GM12875 (cell line): ENCODE measurements at regions not wholly inside any gene's neighbourhood (a gene's known extent, or its start where the extent isn't known, plus 50 kb on each side); places are given as distances from the start of the nearest gene placed in this dataset.

Experiments
- H3K4me3 ChIP-seq: one replicate; pipeline ENCODE4 v1.5.1; 2011; ENCODE audit warnings: low read depth, low read length, control low read depth
- TF ChIP-seq, protein P1 (sequence below): IDR thresholded peaks from 2 replicates; pipeline ENCODE4 v1.5.1; 2011; ENCODE audit warnings: low read depth, mild to moderate bottlenecking, control low read depth, inconsistent platforms, low read length, moderate library complexity, borderline replicate concordance; ENCODE audit not compliant: insufficient read depth

DNA sequence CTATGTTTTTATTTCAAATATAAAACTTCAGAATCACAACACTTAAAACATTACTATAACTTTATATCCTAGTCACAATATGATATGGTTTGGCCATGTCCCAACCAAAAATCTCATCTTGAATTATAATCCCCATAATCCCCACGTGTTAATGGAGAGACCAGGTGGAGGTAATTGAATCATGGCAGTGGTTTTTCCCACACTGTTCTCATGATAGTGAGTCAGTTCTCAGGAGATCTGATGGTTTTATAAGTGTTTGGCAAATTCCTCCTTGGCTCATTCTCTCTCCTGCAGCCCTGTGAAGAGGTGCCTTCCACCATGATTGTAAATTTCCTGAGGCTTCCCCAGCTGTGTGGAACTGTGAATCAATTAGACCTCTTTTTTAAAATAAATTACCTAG is 307.6 kb downstream of the SPRY2 start:
- TF ChIP-seq, protein P1, sequence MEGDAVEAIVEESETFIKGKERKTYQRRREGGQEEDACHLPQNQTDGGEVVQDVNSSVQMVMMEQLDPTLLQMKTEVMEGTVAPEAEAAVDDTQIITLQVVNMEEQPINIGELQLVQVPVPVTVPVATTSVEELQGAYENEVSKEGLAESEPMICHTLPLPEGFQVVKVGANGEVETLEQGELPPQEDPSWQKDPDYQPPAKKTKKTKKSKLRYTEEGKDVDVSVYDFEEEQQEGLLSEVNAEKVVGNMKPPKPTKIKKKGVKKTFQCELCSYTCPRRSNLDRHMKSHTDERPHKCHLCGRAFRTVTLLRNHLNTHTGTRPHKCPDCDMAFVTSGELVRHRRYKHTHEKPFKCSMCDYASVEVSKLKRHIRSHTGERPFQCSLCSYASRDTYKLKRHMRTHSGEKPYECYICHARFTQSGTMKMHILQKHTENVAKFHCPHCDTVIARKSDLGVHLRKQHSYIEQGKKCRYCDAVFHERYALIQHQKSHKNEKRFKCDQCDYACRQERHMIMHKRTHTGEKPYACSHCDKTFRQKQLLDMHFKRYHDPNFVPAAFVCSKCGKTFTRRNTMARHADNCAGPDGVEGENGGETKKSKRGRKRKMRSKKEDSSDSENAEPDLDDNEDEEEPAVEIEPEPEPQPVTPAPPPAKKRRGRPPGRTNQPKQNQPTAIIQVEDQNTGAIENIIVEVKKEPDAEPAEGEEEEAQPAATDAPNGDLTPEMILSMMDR, result no peak
- H3K4me3 ChIP-seq, result no peak overlapping the region

DNA sequence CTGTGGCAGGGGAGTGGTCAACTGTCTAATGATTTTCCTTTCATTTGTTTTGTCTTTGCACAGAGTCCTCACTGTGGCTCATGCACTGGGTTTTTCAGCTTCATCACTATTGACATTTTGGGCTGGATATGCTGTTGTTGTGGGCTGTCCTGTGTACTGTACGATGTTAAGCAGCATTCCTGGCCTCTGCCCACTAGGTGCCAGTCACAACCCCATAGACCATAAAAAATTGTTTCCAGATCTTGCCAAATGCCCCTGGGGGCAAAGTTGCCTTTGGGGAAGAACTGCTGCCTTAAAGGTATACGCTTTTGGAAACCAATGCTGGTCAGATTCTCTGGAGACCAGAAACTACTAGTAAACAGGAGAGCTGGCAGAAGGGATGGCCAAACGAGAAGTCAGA is 310.4 kb downstream of the SPRY2 start:
- TF ChIP-seq, protein P1, result no peak
- H3K4me3 ChIP-seq, result no peak overlapping the region

DNA sequence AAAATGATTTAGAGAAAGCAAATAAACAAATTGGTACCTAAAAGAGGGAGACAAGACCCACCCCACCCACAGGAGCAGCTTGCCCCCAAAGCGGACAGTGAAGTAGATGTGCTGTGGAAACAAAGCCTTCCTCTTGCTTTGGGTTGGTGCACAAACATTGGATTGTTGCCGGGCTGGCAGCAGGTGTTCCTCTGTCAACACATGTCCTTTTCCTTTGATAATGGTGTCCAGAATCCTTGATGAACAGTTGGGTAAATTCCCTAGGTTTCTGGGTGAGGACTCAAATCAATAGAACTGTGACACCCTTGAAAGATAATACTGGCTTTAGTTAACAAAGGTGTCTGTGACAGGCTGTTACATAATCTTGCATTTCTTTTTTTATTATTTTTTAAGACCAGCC is 311.8 kb downstream of the SPRY2 start:
- no peak overlapping the region for H3K4me3 ChIP-seq
- TF ChIP-seq, protein P1, result no peak

DNA sequence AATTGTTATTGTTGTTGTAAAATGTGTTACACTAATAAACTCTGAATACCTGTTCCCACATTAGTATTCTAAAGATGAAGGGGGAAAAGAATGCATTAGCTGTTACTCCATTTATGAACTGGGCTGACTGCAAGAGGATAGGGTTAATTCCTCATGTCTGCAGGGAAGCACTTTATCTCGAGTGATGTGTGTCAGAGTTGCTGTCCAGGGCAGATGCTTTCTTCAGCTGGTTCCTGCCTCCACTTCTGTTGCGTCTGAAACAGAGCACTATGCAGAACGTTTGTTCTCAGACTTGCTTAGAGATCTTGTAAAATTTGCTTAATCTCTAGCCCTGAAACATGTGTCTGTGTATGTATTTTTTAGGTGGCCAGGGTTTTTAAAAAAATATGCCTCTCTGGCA is 318.8 kb downstream of the SPRY2 start:
- TF ChIP-seq, protein P1, result no peak
- no peak overlapping the region for H3K4me3 ChIP-seq

DNA sequence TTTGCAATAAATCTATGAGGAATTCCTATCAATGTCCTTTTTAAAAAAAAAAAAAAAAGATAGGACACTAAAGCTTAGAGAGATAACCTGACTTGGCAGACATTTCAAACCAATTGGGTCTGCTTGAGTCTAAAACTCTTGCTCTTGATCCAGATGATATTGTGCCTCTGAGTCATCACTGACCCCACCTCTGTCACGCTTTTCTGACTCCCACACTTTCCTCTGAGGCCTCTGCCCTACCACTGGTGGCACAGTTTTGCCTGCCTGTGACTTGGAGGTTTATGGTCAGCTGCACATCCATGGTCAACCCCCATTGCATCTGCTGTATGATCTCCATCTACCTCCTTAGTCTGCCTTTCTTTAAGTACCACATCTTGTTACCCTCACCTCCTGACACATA is 328.7 kb downstream of the SPRY2 start:
- TF ChIP-seq, protein P1, result no peak
- no peak overlapping the region for H3K4me3 ChIP-seq

DNA sequence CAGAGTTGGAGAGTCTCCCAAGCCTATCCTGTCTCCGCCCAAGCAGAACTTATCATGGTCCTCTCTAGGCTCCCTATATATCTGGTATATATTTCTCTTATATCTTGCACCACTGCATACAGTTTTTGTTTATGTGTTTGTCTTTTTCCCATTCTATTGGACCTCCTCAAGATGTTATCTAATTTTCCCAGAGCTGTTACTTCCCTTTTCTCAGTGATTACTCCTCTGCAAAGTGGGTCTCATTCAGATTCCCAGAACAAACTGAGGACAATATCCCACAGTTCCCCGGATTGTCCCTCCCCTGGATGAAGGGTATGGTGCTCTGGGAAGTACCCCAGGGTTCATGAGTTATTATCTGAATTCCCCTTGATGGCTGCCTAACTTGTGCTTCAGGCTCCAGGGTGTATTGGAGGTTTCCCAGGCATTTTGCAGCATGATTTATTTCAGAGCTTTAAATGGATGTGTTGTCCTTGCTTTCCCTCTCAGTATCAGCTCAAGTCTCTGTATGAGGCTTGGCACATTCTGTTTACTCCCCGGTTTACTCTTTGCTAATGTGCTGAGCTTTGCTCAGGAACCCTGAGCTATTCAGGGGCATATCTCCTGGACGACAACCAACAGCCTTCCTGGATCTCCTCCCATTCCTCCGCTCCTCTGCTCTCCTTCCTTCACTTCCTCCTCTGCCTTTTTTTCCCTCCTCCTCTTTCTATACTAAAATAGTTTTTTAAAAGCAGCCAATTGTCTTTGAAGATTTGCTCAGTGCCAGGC is 329.3 kb downstream of the SPRY2 start:
- TF ChIP-seq, protein P1, result no peak
- no peak overlapping the region for H3K4me3 ChIP-seq

DNA sequence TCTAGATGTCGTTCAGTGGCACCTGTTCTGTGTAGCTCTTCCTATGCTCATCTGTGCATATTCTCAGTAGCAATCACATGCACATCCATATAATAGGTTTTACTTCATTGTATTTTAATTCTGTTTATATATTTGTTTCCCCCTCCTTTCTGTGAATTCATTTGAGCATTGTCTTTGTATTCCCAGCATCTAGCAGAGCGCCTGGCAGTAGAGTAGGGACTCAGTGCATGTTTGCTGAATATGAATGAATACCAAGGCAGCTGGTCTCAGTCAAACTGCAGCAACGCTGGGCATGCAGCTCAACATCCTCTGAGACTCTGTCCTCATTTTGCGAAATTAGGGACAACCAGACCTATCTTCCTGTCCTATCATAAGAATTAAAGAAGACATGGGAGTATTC is 330.1 kb downstream of the SPRY2 start:
- H3K4me3 ChIP-seq, result no peak overlapping the region
- TF ChIP-seq, protein P1, result no peak
